D721Med (cell line): ENCODE measurements at regions not wholly inside any gene's neighbourhood (a gene's known extent, or its start where the extent isn't known, plus 50 kb on each side); places are given as distances from the start of the nearest gene placed in this dataset.
"Not testable (repeated sequence)": the region's sequence is repeated elsewhere in the genome, so short reads cannot be mapped to it uniquely, and the experiment has no call there.

ENCODE experiments used
- DNase-seq: peaks from one replicate; pipeline ENCODE4 v3.0.0; 2011; ENCODE audit warnings: low spot score; ENCODE audit not compliant: insufficient read length
- FAIRE-seq: peaks from 2 replicates; lab custom pipeline; 2011; peaks lifted over from hg19 to GRCh38; lab: Jason Lieb, UNC
- TF ChIP-seq, protein P1 (sequence below): IDR thresholded peaks from 2 replicates; pipeline ENCODE4 v1.5.1; 2012; ENCODE audit warnings: mild to moderate bottlenecking, control low read depth; ENCODE audit not compliant: insufficient read depth; ENCODE audit errors: missing control alignments

DNA sequence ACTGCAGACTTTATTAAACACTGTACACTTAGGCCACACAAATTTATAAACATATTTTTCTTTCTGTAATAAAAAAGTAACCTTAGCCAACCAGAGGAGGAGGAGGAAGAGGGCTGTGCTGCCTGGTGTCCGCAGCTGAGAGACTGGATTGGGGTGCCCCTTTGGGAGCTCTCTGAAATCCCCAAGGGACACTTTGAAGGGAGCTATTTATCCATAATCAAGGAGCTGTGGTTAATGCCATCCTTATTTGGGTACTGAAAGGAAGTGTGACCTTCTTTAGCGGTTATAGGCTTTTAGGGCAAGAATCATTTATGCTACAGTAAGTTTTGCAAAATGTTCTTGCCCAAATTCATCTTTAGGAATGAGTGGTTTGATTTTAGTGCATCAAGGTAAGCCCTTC lies 125.8 kb downstream of the RASSF10 start:
- FAIRE-seq, result no peak
- DNase-seq, result no peak
- TF ChIP-seq, protein P1, sequence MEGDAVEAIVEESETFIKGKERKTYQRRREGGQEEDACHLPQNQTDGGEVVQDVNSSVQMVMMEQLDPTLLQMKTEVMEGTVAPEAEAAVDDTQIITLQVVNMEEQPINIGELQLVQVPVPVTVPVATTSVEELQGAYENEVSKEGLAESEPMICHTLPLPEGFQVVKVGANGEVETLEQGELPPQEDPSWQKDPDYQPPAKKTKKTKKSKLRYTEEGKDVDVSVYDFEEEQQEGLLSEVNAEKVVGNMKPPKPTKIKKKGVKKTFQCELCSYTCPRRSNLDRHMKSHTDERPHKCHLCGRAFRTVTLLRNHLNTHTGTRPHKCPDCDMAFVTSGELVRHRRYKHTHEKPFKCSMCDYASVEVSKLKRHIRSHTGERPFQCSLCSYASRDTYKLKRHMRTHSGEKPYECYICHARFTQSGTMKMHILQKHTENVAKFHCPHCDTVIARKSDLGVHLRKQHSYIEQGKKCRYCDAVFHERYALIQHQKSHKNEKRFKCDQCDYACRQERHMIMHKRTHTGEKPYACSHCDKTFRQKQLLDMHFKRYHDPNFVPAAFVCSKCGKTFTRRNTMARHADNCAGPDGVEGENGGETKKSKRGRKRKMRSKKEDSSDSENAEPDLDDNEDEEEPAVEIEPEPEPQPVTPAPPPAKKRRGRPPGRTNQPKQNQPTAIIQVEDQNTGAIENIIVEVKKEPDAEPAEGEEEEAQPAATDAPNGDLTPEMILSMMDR, result no peak

DNA sequence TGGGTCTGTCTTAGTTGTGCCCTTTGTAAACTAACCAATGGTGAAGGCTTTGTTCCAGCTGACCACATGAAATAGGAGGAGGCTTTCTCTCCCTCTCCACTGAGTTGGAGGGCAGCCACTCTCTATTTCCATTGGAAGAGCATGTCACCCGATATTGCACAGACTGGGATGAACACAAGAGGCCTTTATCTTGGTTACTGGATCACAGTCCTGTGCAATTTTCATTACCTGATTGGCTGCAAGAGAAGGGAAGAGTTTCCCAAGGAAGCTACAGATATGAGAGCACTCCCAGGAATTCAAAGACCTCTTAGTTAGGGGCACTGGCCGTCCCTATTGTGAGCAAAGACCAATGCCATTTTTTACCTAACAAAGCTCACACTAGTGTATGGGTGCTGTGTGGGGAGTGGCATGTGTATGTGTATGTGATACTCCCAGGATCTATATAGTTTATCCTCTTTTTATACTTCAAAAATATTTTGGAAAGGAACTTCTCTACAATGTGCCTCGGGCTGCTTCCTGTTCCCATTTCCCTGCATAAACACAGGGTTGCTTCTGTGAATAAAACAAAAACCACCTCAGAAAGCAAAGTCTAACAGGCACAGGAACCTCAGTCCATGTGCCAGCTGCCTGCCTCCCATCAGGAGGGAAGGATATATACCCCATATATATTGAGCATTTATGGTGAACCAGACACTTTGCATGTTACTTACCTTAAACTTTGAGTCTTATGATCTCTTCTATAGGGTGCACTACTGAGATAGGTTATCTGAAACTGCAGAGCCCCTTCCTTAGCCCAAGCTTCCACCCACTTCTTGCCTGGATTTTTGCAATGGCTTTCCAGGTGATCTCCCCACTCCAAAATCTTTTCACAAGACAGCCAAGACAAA lies 126.5 kb downstream of the RASSF10 start:
- TF ChIP-seq, protein P1, result no peak
- FAIRE-seq (no peak), DNase-seq (no peak)

DNA sequence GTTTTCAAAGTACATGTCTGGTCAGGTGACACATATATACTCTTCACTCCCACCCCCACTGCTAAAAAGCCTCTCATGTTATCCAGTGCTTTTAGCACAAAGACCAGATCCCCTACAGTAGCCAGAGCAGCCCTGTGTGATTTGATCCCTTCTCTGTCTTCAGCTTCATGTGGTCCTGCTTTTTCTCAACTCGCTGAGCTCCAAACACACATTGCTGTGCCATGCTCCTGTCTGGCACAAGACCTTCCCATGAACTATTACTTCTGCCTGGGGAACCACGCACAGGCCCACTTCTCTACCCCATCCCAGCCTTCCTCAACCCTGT lies 127.1 kb downstream of the RASSF10 start:
- FAIRE-seq, result no peak
- DNase-seq, result no peak
- TF ChIP-seq, protein P1, result no peak

DNA sequence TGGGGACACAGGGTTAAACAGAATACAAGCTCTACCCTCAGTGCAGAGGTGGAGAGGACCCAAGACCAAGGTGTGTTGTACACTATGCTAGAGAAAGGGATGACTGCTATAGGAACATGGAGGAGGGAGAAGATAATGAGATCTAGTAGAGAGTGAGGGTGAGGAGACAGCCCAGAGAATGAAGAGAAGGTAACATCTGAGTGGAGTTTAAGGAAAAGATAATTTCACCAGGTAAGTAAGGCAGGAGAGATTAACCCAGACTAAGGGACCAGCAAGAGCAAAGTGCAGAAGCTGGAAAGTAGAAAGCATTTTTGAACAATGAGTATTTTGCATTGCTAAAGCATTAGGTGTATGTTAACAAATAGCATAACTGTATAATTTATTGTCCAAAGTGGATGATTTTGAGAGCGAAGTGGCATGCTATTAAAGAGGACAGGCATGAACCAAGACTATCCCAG lies 128.8 kb downstream of the RASSF10 start:
- TF ChIP-seq, protein P1, result no peak
- FAIRE-seq (no peak), DNase-seq (no peak)

DNA sequence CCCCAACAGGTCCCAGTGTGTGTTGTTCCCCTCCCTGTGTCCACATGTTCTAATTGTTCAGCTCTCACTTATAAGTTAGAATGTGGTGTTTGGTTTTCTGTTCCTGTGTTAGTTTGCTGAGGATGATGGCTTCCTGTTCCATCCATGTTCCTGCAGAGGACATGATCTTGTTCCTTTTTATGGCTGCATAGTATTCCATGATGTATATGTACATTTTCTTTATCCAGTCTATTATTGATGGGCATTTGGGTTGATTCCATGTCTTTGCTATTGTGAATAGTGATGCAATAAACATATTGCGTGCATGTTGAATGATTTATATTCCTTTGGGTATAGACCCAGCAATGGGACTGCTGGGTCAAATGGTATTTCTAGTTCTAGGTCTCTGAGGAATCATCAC lies 130.0 kb downstream of the RASSF10 start:
- not testable (repeated sequence) for DNase-seq, FAIRE-seq

DNA sequence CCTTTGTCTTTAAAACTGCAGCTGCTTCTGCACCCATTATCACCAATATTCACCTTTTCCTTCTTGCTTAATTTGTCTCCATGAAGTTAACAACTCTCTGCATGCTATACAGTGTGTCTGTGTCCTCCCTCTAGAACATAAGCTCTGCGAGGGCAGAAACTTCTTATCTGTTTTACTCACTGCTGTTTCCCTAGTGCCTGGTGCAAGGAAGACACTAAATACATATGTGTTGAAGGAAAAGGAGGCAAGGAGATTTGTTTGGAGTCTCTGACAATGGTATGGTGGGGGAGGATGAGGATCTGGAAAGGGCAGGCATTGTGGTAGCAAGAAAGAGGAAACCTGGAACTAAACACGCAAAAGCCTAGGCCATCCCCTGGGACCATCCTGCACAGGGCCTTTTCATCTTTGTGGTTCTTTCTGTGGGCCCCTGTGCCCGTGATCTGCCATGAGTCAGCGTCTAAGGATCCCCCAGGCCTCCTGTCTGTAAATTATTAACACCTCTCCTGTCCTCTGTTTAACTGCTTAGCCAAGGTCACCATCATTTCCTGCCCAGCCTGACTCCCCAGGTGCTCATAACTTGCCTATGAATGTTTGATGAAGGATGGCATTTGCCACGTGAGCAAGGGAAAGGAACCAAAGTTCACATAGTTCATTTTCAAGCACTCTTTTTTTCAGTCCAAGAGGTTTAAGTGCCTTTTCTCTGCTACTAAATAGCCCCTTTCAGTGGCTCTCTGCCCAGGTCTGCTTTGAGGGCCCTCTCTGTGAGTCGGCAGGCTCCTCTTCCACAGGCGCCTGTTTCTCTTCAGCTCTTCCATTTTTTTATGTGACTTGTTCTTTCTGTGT lies 131.1 kb downstream of the RASSF10 start:
- no peak for DNase-seq
- TF ChIP-seq, protein P1, result no peak
- FAIRE-seq, result no peak

DNA sequence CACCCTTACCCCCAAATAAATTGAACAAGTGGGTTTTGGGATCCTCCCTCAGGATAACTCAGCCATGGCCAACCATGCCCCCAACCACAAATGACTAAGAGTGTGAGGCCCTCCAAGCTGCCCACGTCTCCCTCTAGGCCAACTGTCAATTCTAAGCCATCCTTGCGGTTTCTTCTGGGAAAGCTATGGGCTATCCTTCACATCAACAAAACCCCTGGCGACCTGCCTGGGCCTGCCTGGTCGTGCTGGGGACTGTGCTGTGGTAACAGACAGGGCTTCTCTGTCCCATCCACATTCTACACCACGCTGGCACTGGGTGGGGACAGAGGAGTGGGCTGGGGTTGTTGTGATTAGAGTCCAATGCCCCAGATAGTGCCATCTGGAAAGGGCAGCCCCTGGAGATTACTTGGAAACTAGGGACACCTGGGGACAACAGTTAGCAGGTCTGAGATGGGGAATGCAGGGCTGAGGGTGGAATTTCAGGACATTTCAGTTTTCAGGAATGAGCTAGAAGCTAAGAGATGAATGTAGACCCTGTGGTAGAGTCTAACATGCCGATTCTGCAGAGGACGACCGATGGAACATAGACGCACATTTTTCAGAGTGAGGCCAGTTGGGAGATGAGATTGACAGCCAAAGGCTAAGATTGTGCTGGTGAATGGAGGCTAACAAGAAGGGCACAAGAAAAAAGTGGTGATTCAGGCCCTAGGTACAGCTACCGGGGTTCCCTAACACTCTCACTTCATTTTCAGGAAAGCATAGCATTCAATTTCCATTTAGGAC lies 131.9 kb downstream of the RASSF10 start:
- FAIRE-seq (no peak), DNase-seq (no peak)

More for the DNA sequence above, 131.9 kb downstream of the RASSF10 start:
- TF ChIP-seq, protein P1, result no peak
